GM21825 (cell line): ENCODE measurements at regions not wholly inside any gene's neighbourhood (a gene's known extent, or its start where the extent isn't known, plus 50 kb on each side); places are given as distances from the start of the nearest gene placed in this dataset.

ENCODE experiments used
- ATAC-seq: cut with Tn5 transposase; IDR thresholded peaks from one replicate; pipeline ENCODE4 v1.9.1; 2021; ENCODE audit warnings: mild to moderate bottlenecking, moderate library complexity; ENCODE audit not compliant: unreplicated experiment

- no peak for ATAC-seq
Observed at GRCh38 chr6:144711661-144712060, 426.5 kb downstream of the UTRN start.

GRCh38 chr6:144712541-144712940 lies 427.4 kb downstream of the UTRN start:
- no peak for ATAC-seq

- ATAC-seq = no peak
Observed at GRCh38 chr6:144714021-144714712, 429.0 kb downstream of the UTRN start.

- no peak for ATAC-seq
Observed at GRCh38 chr6:144715344-144715743, 430.2 kb downstream of the UTRN start.

- ATAC-seq = no peak
Observed at GRCh38 chr6:144718431-144718830, 433.3 kb downstream of the UTRN start.

- ATAC-seq = no peak
Observed at GRCh38 chr6:144721232-144721631, 436.1 kb downstream of the UTRN start.

GRCh38 chr6:144722154-144722737 lies 437.1 kb downstream of the UTRN start:
- ATAC-seq = no peak

- ATAC-seq = no peak
Observed at GRCh38 chr6:144722925-144723324, 437.8 kb downstream of the UTRN start.

GRCh38 chr6:144723431-144723830 lies 438.3 kb downstream of the UTRN start:
- no peak for ATAC-seq

- no peak for ATAC-seq
Observed at GRCh38 chr6:144724818-144725217, 439.7 kb downstream of the UTRN start.

- ATAC-seq = peak; percentile 55
Observed at GRCh38 chr6:144725736-144726522, 440.8 kb downstream of the UTRN start.

- ATAC-seq = no peak
Observed at GRCh38 chr6:144728804-144729203, 443.7 kb downstream of the UTRN start.

- peak; percentile 69 for ATAC-seq
Observed at GRCh38 chr6:144729502-144729901, 444.4 kb downstream of the UTRN start.

- no peak for ATAC-seq
Observed at GRCh38 chr6:144730088-144730645, 445.0 kb downstream of the UTRN start.

GRCh38 chr6:144731229-144731628 lies 446.1 kb downstream of the UTRN start:
- no peak for ATAC-seq

GRCh38 chr6:144736763-144737162 lies 451.6 kb downstream of the UTRN start:
- ATAC-seq = no peak

- ATAC-seq = no peak
Observed at GRCh38 chr6:144737998-144738397, 452.9 kb downstream of the UTRN start.

- no peak for ATAC-seq
Observed at GRCh38 chr6:144739873-144740272, 454.7 kb downstream of the UTRN start.

GRCh38 chr6:144741659-144742058 lies 456.5 kb downstream of the UTRN start:
- ATAC-seq = no peak

- ATAC-seq = no peak
Observed at GRCh38 chr6:144742779-144743178, 457.6 kb downstream of the UTRN start.

- ATAC-seq = no peak
Observed at GRCh38 chr6:144744720-144745119, 459.6 kb downstream of the UTRN start.

- no peak for ATAC-seq
Observed at GRCh38 chr6:144745439-144745838, 460.3 kb downstream of the UTRN start.
